ENCODE measurements at regions not wholly inside any gene's neighbourhood (a gene's known extent, or its start where the extent isn't known, plus 50 kb on each side); places are given as distances from the start of the nearest gene placed in this dataset.
"Not testable (repeated sequence)": the region's sequence is repeated elsewhere in the genome, so short reads cannot be mapped to it uniquely, and the experiment has no call there.

DNA sequence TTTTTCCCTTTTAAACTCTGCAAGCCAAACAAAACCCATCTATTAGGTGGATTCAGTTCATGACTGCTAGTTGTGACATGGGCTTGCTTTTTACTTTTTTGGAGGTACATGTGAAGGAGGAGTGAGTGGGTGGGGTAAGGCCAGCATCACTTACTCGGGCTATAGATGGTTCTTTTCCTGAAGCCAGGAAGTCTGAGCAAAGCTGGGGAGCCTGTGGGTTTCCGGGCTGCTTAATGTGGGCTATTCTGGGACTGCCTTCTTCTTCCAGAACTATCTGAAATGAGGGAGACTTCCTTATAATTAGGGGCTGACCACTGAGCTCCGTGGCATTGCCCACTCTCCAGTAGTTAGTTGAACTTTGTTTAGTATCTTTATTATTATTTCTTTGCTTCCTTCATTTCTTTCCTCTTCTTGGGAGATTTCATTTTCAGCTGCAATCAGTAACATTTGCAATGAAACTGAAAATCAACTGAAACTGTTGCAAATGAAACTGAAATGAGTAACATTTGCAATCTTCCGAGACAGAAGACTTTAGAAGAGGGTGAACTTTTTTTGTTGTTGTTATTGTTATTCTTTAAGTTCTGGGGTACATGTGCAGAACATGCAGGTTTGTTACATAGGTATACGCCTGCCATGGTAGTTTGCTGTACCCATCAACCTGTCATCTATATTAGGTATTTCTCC, 204.9 kb downstream of the LRRC70 start:
- no peak for FAIRE-seq
- no peak for DNase-seq (ENCODE audit: low spot score)

DNA sequence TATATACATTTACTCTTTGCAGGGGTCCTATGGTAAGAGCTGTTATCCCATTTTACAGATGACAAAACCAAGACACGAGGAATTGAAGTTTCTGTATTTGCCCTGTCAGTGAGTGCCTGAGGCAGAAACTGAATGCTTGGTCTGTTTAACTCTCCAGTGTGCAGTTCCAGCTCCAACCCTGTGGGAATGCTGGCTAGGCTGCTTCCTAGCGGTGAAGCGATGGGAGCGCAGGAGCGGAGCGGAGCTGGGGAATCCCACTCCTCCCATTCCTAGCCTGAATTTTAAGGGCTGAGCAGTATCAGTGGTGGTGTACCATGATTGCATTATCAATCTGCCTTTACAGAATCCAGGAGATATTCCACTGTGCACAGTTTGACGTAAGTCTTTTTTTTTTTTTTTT, 202.3 kb downstream of the LRRC70 start:
- DNase-seq (ENCODE audit: low spot score) (no peak), FAIRE-seq (no peak)

DNA sequence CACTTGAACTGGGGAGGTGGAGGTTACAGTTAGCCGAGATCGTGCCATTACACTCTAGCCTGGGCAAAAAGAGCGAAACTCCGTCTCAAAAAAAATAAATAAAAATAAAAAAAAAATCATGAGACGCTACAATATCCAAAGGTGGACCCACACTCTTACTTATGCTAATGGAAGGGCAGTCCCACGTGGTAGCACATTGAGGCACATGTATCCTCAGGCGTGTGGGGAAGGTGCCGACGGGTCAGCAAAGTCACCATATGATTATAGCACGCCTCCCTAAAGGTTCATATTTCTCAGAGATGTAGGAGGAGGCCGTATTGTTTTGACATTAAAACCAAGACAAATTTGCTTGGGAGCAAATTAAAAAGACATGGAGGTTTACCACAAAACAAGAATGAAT, 201.6 kb downstream of the LRRC70 start:
- no peak for FAIRE-seq
- DNase-seq (ENCODE audit: low spot score), result no peak

DNA sequence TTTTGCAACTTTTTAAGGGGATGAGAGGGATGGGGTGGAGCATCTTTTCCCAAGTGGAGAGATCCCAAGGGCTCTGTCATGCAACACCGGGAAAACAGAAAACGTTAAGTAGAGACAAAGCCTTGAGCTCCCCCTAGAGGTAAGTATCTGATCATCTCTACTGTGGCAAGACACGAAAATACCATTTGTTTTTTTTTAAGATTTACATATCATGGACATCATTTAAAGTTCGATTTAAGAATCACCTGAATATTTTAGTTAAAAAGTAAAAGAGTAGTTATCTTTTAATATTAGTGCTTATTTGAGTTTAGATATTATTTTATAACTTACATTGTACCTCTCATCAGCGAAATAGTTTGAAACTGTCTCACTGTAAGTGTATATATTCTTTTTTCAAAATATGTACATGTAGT, 200.4 kb downstream of the LRRC70 start:
- DNase-seq (ENCODE audit: low spot score), result peak; percentile 42
- FAIRE-seq, result peak; percentile 26

DNA sequence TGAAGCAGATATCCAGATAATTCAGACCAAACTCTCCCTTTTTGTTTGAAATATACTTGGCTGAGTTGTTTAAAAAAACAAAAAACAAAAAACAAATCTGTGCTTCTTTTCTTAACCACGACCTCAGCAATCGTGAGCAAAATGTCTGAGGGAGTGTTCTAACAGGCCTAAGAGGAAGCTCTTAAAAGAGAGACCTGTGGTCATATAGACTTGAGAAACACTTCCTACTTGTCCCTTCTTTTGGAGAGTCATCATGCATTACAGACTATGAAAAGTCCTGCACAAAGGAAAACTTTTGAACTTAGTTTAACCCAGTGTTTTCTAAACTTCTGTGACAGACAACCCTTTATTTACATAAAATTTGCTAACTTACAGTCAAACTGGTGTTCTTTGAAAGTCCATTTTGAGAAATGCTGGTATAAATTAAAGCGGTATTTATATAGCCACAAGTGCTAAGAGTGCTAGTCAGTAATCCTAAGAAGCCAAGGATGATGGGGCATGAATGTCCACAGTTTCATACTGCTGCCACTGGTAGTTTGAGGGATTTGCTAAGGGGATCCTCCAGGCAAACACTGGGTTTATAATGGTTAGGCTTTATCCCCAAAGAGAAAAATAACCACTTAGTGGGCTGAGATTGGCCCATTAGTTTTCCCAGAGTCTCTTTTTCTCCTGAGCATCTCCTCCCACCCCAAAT, 199.8 kb downstream of the LRRC70 start:
- DNase-seq (ENCODE audit: low spot score), result no peak
- no peak for FAIRE-seq

DNA sequence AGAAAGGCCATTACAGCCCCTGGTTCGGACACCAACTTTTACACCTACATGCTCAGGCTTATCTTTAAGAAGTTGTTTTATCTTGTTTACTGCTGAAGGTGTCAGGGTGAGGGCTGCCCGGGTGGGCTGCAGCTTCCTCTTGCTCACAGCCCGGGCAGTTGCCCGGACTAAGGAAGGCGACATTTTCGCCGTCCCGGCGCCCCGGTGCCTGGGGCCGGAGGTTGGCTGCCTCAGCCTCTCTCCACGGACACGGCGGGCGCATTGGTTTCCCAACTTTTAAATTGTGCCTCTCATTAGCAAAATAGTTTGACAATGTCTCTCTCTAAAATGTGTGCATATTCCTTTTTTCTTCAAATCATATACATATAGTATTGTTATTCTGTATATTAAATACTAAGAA, 198.5 kb downstream of the LRRC70 start:
- DNase-seq (ENCODE audit: low spot score); FAIRE-seq: not testable (repeated sequence)

DNA sequence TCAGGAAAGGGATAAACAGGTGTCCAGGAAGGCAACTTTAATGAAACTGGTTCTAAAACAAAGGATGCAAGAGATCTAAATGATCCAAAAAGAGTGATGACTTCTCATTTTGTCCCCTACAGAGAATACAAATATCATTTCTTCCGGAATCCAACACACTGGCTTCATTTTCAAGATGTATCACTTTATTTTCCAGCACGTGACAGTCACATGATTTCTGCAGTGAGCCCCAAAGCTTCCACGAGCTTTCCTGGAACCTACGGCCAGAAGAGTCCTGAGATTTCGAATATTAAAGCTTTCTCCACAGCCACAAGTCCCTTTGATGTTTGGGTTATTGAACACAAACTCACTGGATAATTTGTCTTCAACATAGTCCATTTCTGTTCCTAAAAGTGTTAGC, 198.0 kb downstream of the LRRC70 start:
- DNase-seq (ENCODE audit: low spot score); FAIRE-seq: not testable (repeated sequence)

DNA sequence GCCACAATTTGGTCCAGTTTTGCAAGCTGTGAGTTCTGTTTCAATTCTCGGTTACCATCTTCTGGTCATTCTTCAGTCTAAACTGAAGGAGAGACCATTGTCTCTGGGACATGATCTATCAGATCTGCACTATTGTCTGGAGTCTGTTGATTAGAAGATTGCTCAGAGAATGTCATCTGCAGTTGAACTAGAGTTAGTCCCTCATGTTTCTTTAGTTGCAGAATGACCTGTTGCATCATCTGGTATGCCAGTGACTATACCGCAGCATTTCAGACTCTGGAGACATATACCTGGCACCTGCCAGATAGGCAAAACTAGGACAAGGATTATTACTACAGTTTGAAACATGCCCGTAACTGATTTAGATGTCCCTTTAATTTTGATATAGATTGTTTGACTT, 194.8 kb downstream of the LRRC70 start:
- FAIRE-seq (no peak), DNase-seq (ENCODE audit: low spot score) (no peak)

DNA sequence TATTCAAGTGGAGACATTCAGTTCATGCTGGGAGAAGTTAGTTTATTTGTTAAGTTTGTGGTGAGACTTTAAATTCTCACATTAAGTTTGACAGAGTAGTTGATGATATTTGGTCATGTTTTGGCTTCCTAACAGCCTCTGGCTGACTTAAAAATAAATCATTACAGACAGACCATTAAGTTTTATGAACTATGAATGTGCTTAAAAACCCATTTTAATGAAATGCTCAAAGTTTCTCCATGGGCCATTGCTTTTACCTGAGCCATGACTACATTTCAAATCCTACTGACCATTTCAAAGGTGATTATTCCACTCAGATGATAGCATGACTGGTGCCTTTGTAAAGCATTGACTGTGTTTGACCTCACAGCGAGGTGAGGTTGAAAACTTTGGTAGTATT, 192.7 kb downstream of the LRRC70 start:
- DNase-seq (ENCODE audit: low spot score) (no peak), FAIRE-seq (no peak)

DNA sequence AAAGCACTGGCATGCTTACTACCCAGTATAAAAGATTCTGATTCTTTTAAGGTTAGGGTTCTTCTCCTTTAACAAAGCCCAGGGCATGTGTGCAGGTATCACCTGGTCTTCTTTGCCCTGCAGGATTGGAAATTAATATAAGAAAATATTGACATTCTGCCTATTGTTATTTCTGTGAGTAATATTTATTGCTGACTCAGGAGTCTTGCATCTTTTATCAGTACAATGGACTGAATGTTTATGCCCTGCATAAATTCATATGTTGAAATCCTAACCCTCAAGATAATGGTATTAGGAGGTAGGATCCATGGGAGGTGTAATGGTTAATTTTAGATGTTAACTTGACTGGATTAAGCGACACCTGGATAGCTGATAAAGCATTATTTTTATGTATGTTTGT, 189.0 kb downstream of the LRRC70 start:
- DNase-seq (ENCODE audit: low spot score) (no peak), FAIRE-seq (no peak)

DNA sequence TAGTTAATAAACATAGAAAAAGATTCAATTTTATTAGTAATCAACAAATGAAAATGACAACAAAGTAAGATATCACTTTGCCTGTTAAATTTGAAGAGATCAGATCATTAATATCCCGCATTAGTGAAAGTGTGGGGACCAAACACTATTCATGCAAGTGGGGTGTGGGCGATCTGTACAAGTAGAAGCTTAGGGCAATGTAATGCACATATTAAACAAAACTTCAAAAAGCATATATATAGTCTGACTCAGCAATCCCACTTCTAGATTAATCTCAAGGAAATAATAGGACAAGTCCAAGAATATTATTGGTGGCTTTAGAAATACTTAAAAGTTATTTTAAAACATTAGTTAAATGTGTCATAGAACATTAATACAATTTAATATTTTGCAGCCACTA, 188.5 kb downstream of the LRRC70 start:
- no peak for DNase-seq (ENCODE audit: low spot score)
- FAIRE-seq, result no peak

DNA sequence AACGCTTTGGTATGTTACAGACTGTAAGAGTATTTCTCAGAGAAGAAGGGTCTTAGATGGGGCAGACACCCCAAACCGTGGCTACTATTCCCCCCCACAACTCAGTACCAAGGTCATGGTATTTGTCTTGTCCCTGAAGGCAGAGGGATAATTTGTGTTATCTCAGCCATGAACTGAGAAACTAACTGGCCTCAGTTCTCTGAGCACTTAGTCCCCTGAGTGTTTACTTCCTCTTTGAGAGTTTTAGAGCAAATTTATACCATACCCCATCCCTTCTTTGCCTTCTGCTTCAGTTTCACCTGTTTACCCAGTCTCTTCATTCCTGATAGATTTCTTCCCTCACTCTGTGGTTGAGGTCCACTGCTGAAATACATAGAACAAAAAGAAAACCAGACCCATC, 183.9 kb downstream of the LRRC70 start:
- FAIRE-seq (no peak), DNase-seq (ENCODE audit: low spot score) (no peak)

DNA sequence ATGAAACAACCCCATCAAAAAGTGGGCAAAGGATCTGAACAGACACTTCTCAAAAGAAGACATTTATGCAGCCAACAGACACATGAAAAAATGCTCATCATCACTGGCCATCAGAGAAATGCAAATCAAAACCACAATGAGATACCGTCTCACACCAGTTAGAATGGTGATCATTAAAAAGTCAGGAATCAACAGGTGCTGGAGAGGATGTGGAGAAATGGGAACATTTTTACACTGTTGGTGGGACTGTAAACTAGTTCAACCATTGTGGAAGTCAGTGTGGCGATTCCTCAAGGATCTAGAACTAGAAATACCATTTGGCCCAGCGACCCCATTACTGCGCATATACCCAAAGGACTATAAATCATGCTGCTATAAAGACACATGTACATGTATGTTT, 179.1 kb downstream of the LRRC70 start:
- not testable (repeated sequence) for DNase-seq (ENCODE audit: low spot score); FAIRE-seq

DNA sequence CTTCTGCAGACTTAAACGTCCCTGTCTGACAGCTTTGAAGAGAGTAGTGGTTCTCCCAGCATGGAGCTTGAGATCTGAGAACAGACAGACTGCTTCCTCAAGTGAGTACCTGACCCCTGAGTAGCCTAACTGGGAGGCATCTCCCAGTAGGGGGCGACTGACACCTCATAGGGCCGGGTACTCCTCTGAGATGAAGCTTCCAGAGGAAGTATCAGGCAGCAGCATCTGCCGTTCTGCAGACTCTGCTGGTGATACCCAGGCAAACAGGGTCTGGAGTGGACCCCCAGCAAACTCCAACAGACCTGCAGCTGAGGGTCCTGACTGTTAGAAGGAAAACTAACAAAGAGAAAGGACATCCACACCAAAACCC, 174.4 kb downstream of the LRRC70 start:
- DNase-seq (ENCODE audit: low spot score); FAIRE-seq: not testable (repeated sequence)

DNA sequence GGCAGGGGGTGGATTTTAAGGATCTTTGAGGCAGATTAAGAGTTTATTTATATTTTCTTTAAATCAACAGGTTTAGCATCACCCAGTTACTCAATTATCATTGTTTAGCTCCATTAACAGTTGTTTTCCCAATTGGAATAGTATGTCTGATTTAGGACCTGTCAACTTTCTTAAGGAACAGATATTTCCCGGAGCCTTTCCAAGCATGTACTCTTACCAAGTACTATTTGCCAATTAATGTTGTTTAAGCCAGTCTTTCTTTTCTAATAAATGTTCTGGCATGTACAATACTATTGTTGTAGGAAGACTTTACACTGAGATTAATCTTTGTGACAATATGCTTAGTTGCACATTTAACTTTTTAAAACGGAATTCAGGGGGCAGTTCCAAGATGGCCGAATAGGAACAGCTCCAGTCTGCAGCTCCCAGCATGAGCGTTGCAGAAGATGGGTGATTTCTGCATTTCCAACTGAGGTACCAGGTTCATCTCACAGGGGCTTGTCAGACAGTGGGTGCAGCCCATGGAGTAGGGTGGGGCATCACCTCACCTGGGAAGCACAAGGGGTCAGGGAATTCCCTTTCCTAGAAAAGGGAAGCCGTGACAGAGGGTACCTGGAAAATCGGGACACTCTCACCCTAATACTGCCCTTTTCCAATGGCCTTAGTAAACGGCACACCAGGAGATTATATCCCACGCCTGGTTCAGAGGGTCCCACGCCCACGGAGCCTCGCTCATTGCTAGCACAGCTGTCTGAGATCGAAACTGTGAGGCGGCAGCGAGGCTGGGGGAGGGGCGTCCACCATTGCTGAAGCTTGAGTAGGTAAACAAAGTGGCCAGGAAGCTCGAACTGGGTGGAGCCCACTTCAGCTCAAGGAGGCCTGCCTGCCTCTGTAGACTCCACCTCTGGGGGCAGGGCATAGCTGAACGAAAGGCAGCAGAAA, 173.7 kb downstream of the LRRC70 start:
- DNase-seq (ENCODE audit: low spot score); FAIRE-seq: not testable (repeated sequence)

DNA sequence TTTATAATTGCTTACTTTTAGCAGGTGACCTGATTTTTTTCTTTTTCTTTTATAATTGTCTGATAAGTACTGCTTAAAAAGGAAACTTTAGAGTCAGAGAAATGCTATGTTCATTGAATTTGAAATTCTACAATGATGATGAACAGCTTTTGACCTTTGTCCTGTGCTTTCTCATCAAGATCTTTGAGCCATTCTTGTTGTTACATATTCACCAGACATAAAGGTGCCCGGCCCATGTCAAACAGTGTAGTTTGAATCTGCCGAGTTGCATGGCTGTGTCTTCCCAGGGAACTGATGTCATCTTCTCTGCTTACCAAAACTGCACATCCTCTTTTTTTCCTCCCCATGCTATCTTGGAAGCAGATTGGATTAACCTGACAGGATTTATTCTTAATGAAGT, 163.6 kb downstream of the LRRC70 start:
- DNase-seq (ENCODE audit: low spot score) (no peak), FAIRE-seq (no peak)

DNA sequence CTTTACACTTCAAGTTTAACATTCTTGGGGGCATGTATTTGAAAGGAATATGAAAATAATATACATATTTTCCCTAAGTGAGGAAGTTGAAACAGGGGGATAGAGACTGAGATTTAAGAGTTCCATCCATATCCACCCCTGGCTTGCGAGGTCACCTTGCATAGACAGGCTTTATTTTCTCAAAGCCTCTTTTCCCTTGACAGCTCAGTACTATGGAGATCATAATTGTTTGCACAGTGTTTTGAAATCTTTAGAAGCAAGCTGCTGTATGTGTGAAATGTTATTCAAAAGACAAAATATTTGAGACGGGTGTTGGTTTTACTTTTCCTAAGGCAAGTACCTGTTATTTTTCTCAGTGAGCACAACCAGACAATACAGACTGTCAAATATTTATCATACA, 163.1 kb downstream of the LRRC70 start:
- FAIRE-seq, result no peak
- DNase-seq (ENCODE audit: low spot score), result no peak

DNA sequence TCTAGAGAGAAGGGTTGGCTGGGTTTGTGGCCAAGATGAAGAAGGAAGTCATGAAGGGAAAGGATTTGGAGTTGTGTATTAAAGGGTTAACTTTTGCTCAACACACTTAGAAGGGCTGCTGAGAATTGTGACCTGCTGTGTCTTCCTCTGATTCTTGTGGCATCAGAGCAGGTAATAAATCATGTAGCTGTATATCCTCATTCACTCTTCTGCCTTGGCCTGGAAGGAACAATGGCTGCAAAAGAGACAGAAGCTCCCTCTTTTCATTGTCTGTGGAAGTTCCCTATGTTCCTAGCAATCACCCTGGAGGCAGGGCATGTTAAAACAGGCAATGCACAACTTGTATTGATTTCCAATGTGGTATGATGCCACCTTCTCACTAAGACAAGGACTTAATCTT, 159.1 kb downstream of the LRRC70 start:
- no peak for FAIRE-seq
- DNase-seq (ENCODE audit: low spot score), result no peak

DNA sequence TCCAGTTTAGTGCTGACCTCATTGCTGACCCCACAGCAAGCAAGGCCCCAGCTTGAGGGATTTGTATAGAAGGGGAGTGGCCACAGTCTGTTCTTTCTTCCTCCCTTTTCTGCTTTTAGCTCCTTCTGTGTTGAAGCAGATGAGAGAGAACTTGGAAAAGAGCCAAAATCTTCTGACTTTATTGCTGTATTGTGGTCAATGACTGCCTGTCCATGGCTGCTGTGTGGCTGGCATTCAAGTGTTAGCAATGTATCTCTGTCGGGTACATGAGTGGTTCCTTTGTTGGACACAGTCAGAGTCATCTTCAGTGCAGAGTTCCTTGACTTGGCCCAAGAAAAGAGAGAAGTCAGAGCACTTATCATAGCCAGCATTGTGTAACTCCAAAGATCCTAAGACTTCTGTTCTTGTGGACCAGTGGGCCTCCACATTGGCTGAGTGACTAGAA, 154.1 kb downstream of the LRRC70 start:
- FAIRE-seq (no peak), DNase-seq (ENCODE audit: low spot score) (peak; percentile 4)

DNA sequence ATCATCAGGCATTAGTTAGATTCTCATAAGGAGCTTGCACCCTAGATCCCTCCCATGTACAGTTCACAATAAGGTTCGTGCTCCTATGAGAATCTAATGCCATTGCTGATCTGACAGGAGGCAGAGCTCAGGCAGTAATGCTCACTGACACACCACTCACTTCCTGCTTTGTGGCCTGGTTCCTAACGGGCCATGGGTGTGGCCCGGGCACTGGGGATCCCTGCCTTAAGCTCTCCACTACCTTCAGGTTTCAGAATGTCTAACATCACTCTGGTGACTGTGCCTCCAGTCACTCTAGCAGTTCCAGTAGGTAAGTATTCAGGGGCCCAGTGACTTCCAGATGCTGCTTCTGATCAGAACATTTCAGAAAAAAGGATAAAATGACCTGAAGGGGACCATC, 152.4 kb downstream of the LRRC70 start:
- FAIRE-seq (no peak), DNase-seq (ENCODE audit: low spot score) (no peak)

DNA sequence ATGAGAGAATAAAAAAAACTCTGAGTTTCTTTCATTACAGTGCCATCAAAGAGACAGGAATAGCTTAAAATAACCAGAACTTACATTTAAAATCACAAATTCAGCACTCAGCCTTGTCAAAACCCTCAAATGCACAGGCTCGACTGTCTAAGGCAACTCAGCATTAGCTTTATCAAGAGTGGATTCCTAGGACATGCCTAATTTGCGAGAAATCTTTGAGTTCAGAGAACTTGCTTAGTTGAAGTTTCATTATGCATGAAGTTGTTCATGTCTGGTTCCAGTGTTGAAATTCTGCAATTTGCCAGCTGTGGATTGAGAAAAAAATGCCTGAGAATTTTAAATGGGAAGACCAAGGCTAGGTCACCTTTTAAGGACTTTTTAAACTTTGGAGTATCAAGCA, 151.1 kb downstream of the LRRC70 start:
- FAIRE-seq (no peak), DNase-seq (ENCODE audit: low spot score) (no peak)

DNA sequence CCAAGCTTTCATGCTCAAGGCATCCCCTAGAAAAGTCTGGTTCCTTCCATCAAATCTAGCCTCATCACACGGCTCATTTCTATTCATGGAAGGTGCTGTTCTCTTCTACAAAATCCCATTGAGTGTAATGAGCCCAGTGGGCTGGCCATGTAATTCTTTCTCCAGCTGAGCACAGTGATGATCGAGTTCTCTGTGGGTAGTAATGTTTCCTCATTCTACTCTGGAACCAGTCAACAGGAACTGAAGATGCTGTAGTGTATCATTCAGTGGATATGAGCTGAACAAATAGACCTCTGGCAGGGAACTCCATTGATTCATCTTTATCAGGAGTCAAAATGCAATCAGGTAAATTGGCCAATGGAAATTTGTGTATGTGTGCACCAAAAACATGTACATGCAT, 149.2 kb downstream of the LRRC70 start:
- DNase-seq (ENCODE audit: low spot score) (no peak), FAIRE-seq (no peak)
